GM18861 (cell line): ENCODE measurements at regions not wholly inside any gene's neighbourhood (a gene's known extent, or its start where the extent isn't known, plus 50 kb on each side); places are given as distances from the start of the nearest gene placed in this dataset.

Source experiments
- ATAC-seq: cut with Tn5 transposase; IDR thresholded peaks from one replicate; pipeline ENCODE4 v1.9.1; 2021; ENCODE audit not compliant: unreplicated experiment

- no peak for ATAC-seq
Observed at GRCh38 chr4:63644396-63644795, 764.9 kb downstream of the TECRL start.

GRCh38 chr4:63637270-63637669 lies 772.0 kb downstream of the TECRL start:
- no peak for ATAC-seq

GRCh38 chr4:63632858-63633257 lies 776.4 kb downstream of the TECRL start:
- no peak for ATAC-seq

GRCh38 chr4:63620271-63620670 lies 789.0 kb downstream of the TECRL start:
- ATAC-seq: no peak

GRCh38 chr4:63619771-63620170 lies 789.5 kb downstream of the TECRL start:
- no peak for ATAC-seq

- no peak for ATAC-seq
Observed at GRCh38 chr4:63618883-63619718, 790.1 kb downstream of the TECRL start.

- ATAC-seq: no peak
Observed at GRCh38 chr4:63607169-63607872, 801.9 kb downstream of the TECRL start.

- ATAC-seq: no peak
Observed at GRCh38 chr4:63589796-63590195, 819.5 kb downstream of the TECRL start.

- no peak for ATAC-seq
Observed at GRCh38 chr4:63583561-63583960, 825.7 kb downstream of the TECRL start.

GRCh38 chr4:63583007-63583406 lies 826.2 kb downstream of the TECRL start:
- ATAC-seq: no peak

- no peak for ATAC-seq
Observed at GRCh38 chr4:63580796-63581475, 828.3 kb downstream of the TECRL start.

GRCh38 chr4:63578383-63578782 lies 830.9 kb downstream of the TECRL start:
- ATAC-seq: no peak

- no peak for ATAC-seq
Observed at GRCh38 chr4:63566658-63567057, 842.6 kb downstream of the TECRL start.

- ATAC-seq: no peak
Observed at GRCh38 chr4:63563288-63564014, 845.8 kb downstream of the TECRL start.

GRCh38 chr4:63558709-63559108 lies 850.5 kb downstream of the TECRL start:
- no peak for ATAC-seq

- ATAC-seq: no peak
Observed at GRCh38 chr4:63556332-63556731, 852.9 kb downstream of the TECRL start.

- no peak for ATAC-seq
Observed at GRCh38 chr4:63553123-63553522, 856.1 kb downstream of the TECRL start.

- ATAC-seq: no peak
Observed at GRCh38 chr4:63541828-63542227, 867.4 kb downstream of the TECRL start.

GRCh38 chr4:63529581-63530337 lies 879.5 kb downstream of the TECRL start:
- ATAC-seq: no peak

- ATAC-seq: no peak
Observed at GRCh38 chr4:63528256-63528991, 880.8 kb downstream of the TECRL start.
